ENCODE measurements at regions not wholly inside any gene's neighbourhood (a gene's known extent, or its start where the extent isn't known, plus 50 kb on each side); places are given as distances from the start of the nearest gene placed in this dataset.

- Histone ChIP-seq H4K20me1 (ENCODE audit: low read depth) (no peaks in the 10 kb centered on the region), H3K79me2 (ENCODE audit: low read depth) (no peaks in the 10 kb centered on the region), H3K27ac (no peak overlapping the region), H3K4me3 (no peak overlapping the region), H3K4me1 (peaks cover 16% of the 10 kb centered on the region), H3K9ac (no peak overlapping the region), H3K27me3 (no peaks in the 10 kb centered on the region), H3K36me3 (no peaks in the 10 kb centered on the region), H3F3A (ENCODE audit: low read depth) (no peaks in the 10 kb centered on the region), H2AFZ (replicated peaks) (no peak overlapping the region), H3K4me2 (no peak overlapping the region), H3K9me3 (ENCODE audit: low read depth) (no peaks in the 10 kb centered on the region)
- no peaks in the 10 kb centered on the region for H3K9me3 Mint-ChIP-seq
- no peak for DNase-seq (ENCODE audit: low spot score)
- TF ChIP-seq CTCF (IDR thresholded peaks at IDR 0.05) (no peak), EZH2 (IDR thresholded peaks at IDR 0.05) (no peak), EZH2phosphoT487 (IDR thresholded peaks at IDR 0.05) (no peak)
- peak overlapping the region; percentile 86 for H3K27ac Mint-ChIP-seq
- H3K36me3 Mint-ChIP-seq = no peaks in the 10 kb centered on the region
- H3K27me3 Mint-ChIP-seq (ENCODE audit: insufficient read depth, low read depth) = peaks cover 8% of the 10 kb centered on the region
- H3K4me1 Mint-ChIP-seq = peaks cover 28% of the 10 kb centered on the region
- no peak overlapping the region for H3K4me3 Mint-ChIP-seq
These were observed 115.9 kb upstream of the RPS6KA2 start for GRCh38 chr6:166742981-166743380.

GRCh38 chr6:166739976-166740318 is 112.9 kb upstream of the RPS6KA2 start:
- peaks cover 5% of the 10 kb centered on the region for H3K27me3 Mint-ChIP-seq (ENCODE audit: insufficient read depth, low read depth)
- no peaks in the 10 kb centered on the region for H3K36me3 Mint-ChIP-seq
- H3K4me1 ChIP-seq = peaks cover 20% of the 10 kb centered on the region
- TF ChIP-seq CTCF (IDR thresholded peaks at IDR 0.05) = no peak
- TF ChIP-seq EZH2 (IDR thresholded peaks at IDR 0.05) = no peak
- no peak for TF ChIP-seq EZH2phosphoT487 (IDR thresholded peaks at IDR 0.05)
- H3K27ac Mint-ChIP-seq = no peak overlapping the region
- no peaks in the 10 kb centered on the region for H3K79me2 ChIP-seq (ENCODE audit: low read depth)
- H3K9me3 Mint-ChIP-seq = peaks cover 5% of the 10 kb centered on the region
- no peak for DNase-seq (ENCODE audit: low spot score)
- H2AFZ ChIP-seq (replicated peaks) = no peak overlapping the region
- H3K27ac ChIP-seq = no peak overlapping the region
- no peak overlapping the region for H3K4me2 ChIP-seq
- H3K4me3 Mint-ChIP-seq = no peak overlapping the region
- no peaks in the 10 kb centered on the region for H3F3A ChIP-seq (ENCODE audit: low read depth)
- H4K20me1 ChIP-seq (ENCODE audit: low read depth) = no peaks in the 10 kb centered on the region
- H3K27me3 ChIP-seq = no peaks in the 10 kb centered on the region
- no peak overlapping the region for H3K9ac ChIP-seq
- H3K4me1 Mint-ChIP-seq = peaks cover 35% of the 10 kb centered on the region
- no peaks in the 10 kb centered on the region for H3K9me3 ChIP-seq (ENCODE audit: low read depth)
- H3K4me3 ChIP-seq = no peak overlapping the region
- no peaks in the 10 kb centered on the region for H3K36me3 ChIP-seq

- Histone ChIP-seq H3K36me3 (no peaks in the 10 kb centered on the region), H3K79me2 (ENCODE audit: low read depth) (no peaks in the 10 kb centered on the region), H3K27me3 (no peaks in the 10 kb centered on the region), H4K20me1 (ENCODE audit: low read depth) (no peaks in the 10 kb centered on the region), H3F3A (ENCODE audit: low read depth) (no peaks in the 10 kb centered on the region), H3K4me3 (no peak overlapping the region), H2AFZ (replicated peaks) (no peak overlapping the region), H3K4me1 (peaks cover 20% of the 10 kb centered on the region), H3K9ac (no peak overlapping the region), H3K4me2 (no peak overlapping the region), H3K27ac (no peak overlapping the region), H3K9me3 (ENCODE audit: low read depth) (no peaks in the 10 kb centered on the region)
- H3K4me3 Mint-ChIP-seq = no peak overlapping the region
- H3K36me3 Mint-ChIP-seq = no peaks in the 10 kb centered on the region
- H3K4me1 Mint-ChIP-seq = peaks cover 35% of the 10 kb centered on the region
- no peak overlapping the region for H3K27ac Mint-ChIP-seq
- TF ChIP-seq EZH2 (IDR thresholded peaks at IDR 0.05) (no peak), EZH2phosphoT487 (IDR thresholded peaks at IDR 0.05) (no peak), CTCF (IDR thresholded peaks at IDR 0.05) (no peak)
- H3K9me3 Mint-ChIP-seq = peaks cover 6% of the 10 kb centered on the region
- peak; percentile 54 for DNase-seq (ENCODE audit: low spot score)
- H3K27me3 Mint-ChIP-seq (ENCODE audit: insufficient read depth, low read depth) = peaks cover 5% of the 10 kb centered on the region
These were observed 112.3 kb upstream of the RPS6KA2 start for GRCh38 chr6:166739117-166739975.

Measured in neural progenitor cell (in vitro differentiated cells).